ENCODE measurements at regions not wholly inside any gene's neighbourhood (a gene's known extent, or its start where the extent isn't known, plus 50 kb on each side); places are given as distances from the start of the nearest gene placed in this dataset.

GRCh38 chr14:101065246-101065645, 161.7 kb upstream of the RTL1 start:
- TF ChIP-seq POLR2AphosphoS5 (IDR thresholded peaks at IDR 0.05; ENCODE audit: low read depth, low read length), result no peak
- TF ChIP-seq REST (IDR thresholded peaks at IDR 0.05; ENCODE audit: insufficient read depth in 1 of 2, low read depth in 2 of 2, low read length in 2 of 2), result no peak

Data from PFSK-1 (cell line).